GM21360 (cell line): ENCODE measurements at regions not wholly inside any gene's neighbourhood (a gene's known extent, or its start where the extent isn't known, plus 50 kb on each side); places are given as distances from the start of the nearest gene placed in this dataset.

Source experiments
- ATAC-seq: cut with Tn5 transposase; IDR thresholded peaks from one replicate; pipeline ENCODE4 v1.9.1; 2021; ENCODE audit warnings: mild to moderate bottlenecking, moderate library complexity; ENCODE audit not compliant: unreplicated experiment

DNA sequence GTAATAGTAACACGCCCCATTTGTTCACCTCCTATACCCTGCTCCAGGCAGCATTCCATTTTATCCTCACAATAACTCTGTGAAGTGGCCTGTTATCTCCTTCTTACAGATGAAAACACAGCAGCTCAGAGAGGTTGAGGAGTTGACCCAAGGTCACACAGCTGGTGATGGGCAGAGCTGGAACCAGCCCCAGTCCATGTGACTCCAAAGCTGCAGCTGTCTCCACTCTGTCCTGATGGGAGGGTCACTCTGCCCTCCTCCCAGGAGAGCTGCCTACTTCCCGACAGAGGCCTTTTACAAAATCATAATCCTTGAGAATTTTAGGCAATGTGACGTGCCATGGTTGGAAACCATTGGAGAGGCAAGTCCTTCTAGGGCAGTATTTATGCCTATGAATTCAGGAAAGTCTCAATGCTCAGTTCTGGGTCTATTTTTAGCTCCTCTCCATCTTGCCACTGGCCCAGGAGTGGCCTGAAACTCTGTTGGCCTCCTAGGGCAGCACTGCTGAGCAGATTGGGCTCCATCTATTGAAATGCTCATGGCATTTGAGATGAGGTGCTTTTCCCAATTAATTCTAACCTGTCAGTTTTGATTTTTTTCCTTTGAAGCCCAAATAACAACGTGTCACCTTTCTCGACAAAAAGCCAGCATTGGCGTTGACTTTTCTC is 50.1 kb upstream of the KCNK12 start:
- ATAC-seq: no peak
